NCI-H2107 treated with DMSO at 0.1 percent for 48 hours (cell line): ENCODE measurements at regions not wholly inside any gene's neighbourhood (a gene's known extent, or its start where the extent isn't known, plus 50 kb on each side); places are given as distances from the start of the nearest gene placed in this dataset.

Experiments used
- DNase-seq: peaks from one replicate; lab custom pipeline; 2025; ENCODE audit not compliant: unreplicated experiment; lab: John Stamatoyannopoulos, UW

DNA sequence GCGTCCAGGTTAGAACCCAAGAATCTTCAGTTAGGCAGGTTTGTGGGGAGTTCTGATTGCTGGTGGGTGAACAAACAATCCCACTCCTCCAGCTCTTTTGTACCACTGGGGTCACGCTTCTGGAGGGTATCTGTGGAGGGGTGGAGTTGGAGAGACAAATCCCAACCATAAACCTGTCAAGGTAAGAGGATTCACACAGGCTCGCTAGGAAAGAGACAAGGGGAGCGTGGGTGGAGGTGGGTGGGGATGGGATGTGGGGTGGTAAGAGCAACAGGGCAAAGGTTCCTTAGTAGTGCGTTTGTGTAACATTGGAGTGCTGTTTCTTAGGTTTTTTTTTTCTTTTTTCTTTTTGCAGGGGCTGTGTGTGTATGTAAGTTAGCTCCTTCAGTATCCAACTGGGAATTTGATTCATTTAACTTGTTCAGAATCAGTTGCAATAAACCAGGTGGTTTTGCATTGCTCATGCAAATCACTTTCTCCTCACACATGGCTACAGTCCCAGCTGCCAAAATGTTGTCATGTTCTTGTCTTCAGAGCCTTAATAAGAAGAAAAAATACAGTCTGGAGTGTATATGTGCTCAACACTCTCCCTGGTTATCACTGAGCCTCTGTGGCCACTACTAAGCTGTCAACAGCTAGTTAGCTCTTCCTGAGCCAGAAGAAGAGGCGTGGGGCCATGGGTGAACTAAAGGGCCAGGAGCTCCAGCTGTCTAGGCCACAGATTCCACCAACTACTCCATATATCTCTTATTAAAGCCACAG lies 164.0 kb upstream of the RAD23B start:
- no peak for DNase-seq

DNA sequence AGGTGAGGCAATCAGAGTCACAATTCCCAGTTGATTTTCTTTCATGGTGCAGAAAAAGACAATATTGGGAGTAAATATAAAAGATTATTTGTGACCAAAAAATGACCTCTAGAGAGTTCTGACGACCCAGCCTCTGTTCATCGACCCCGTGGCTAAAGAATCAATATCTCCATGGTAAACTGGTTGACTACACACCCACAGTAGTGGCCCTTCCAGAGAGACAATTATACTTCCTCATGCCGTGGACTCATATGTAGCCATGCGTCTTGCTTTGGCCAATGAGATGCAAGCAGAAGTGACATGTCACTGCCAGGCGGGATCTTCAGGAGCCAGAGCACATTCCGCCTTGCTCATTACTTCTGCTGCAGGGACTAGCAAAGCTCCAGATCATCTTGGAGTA lies 163.3 kb upstream of the RAD23B start:
- DNase-seq, result no peak

DNA sequence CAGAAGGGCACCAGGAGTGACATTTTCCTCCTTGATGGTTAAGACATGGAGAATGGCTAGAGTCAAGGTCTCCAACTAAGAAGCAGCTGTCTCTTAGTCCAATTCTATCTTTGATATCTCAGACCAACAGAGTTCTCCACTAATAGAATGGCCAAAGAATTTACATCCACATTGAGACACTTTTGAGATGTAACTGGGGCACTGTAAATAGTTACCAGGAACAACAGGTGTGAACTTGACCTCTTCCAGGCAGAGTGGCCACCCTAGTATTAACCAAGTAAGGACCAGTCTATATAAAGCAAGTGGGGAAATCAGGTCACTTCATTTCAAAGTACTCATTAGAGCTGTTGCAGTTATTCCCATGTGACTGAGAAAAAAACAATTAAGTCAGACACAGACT lies 159.7 kb upstream of the RAD23B start:
- no peak for DNase-seq

DNA sequence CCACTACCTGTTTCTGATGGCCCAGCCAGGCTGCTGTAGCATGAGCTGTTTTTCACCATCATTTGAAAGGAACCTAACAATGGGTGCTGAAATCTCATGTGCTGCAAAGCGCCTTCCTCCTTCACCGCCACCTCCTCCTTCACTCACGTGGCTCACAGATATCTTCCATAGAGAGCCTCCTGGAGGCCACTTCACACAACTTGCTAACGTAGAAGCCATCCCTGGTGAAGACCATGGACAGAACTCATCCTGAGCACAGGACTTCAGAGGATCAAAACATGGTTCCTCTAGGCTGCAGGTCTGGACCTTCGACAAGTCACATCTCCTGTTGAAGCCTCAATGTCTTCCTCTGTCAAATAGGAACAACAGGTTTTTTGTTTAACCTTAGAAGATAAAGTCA lies 155.5 kb upstream of the RAD23B start:
- no peak for DNase-seq

DNA sequence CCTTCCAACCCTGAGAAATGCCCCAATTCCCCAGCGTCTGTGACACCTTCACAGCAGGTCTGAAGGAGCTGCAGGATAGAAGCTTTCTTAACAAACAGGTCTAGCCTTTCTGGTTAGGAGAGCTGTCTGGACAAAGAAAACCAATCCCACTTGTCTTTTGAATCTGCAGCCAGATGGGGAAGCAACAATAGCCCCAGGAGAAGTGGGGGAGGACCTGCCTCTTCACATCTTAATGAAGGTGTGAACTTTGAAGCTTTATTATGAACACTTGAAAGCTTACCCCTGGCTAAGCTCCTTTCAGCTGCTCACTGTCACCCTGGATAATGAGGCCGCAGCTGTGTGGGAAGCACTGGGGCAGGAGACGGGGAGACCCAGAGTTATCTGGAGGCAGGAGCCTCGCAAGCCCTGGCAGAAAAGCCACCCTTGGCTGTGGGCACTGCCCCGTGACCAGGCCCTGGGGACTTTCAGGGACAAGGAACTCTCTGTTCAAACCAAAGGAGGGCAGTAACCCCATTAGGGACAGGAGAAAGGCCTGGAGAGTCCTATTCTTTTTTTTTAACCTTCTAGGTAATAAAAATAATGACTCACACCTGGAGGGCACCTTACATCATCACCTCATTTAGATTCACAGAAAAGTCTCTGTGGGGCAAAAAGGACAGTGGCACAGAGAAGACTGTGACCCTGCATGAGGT lies 151.8 kb upstream of the RAD23B start:
- peak; percentile 82 for DNase-seq

DNA sequence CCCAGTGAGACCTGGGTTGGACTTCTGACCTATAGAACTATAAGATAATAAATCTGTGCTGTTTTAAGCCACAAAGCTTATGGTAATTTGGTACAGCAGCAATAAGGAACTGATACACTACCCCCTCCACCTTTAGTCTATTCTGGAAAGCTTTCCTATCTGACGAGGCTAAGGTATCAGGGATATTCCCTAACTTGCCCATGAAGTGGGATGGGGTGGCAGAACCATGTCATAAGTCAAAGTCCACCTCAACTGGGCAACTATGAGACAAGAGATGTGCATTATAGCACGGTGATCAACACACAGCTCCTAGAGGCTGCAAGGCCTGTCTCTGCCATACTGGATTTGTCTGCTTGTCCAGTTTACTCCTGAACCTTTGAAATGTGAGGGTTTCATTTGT lies 146.8 kb upstream of the RAD23B start:
- no peak for DNase-seq

DNA sequence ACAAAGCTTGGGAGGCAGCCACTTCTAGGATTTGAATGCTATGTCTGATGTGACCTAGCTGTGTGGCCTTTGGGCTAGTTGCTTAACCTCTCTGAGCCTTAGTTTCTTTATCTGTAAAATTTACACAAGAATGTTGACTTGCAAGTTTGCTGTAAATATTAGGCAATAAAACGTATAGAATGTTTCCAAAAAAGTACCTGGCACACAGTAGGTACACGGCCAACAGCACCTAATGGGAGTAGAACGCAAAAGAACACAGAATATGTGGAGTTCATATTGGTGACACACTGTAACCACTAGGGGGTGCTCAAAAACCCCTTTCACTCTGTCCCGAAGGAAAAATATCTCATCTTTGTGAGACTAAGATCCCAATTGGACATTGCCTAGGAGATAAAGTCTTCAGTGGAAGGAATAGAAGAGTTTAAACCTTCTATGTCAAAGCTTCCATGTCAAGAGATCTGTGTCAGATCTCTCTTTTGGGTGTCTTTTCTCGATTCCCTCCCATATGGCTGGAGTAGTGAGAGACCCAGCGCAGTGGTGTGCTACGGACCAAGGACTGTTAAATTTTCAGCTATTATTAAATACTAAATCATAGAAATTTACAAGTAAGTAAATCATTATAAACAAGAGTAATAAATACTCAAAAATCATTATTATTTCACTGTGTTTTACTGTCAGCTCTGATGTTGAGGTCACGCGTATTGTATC lies 145.4 kb upstream of the RAD23B start:
- no peak for DNase-seq

DNA sequence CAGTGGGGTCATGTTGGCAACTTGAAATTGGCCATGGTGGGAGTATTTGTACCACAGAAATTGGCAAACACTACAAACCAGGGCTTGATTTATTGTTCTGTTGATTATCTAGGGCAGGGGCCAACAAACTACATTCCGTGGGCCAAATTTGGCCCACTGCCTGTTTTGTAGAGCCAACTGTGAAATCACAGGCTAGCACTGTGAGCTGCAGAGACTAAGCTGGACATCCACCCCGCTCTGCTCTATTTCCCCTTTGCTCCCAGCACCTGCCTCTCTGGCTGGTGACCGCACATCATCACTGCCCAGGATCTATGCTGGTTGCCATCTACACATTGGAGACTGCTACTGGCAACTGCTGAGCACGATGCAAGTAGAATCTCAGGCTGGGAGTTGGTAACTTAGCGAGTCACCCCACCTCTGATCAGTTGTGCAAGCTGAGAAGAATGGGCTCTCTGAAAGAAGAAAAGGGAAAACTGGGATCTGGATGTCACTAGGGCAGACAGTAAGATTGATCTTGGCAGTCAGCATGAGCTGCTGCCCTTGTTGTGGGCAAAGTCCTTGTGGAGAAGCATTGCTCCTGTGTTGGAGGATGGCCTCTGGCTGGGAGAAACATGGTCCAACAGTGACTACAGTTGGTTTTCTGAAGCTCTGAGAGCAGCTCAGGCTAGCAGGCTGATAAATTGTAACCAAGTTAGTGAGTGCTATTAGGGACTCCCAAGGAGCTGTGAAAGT lies 144.7 kb upstream of the RAD23B start:
- DNase-seq, result no peak

DNA sequence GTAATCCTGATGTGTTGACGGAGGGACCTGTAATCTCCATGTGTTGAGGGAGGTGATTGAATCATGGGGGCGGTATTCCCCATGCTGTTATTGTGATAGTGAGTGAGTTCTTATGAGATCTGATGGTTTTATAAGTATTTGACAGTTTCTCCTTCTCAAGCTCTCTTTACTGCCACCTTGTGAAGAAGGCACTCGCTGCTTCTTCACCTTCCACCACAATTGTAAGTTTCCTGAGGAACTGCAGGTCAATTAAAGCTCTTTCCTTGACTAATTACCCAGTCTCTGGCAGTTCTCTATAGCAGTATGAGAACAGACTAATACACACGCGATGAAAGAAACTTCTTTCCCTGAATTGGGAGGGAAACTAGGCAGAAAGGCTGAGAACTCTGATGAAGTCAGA lies 141.1 kb upstream of the RAD23B start:
- DNase-seq, result no peak

DNA sequence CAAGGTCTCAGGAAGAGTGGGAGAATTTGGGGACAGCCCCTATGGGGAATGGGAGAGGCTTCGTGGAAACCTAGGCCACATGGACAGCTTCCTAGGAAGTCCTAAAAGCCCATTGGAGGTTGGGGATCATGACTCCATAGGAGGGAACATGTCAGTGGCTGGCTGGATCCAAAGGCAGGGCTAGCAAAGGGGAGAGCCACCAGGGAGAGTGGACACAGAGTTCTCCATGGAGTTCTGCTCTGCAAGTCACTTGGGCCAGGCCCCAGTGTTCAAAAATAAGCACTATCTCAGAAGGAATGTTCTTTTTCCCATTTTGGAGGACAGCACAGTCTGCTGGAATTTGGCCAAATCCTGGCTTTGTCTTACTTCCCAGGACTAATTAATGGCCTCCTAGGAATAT lies 140.6 kb upstream of the RAD23B start:
- DNase-seq, result no peak

DNA sequence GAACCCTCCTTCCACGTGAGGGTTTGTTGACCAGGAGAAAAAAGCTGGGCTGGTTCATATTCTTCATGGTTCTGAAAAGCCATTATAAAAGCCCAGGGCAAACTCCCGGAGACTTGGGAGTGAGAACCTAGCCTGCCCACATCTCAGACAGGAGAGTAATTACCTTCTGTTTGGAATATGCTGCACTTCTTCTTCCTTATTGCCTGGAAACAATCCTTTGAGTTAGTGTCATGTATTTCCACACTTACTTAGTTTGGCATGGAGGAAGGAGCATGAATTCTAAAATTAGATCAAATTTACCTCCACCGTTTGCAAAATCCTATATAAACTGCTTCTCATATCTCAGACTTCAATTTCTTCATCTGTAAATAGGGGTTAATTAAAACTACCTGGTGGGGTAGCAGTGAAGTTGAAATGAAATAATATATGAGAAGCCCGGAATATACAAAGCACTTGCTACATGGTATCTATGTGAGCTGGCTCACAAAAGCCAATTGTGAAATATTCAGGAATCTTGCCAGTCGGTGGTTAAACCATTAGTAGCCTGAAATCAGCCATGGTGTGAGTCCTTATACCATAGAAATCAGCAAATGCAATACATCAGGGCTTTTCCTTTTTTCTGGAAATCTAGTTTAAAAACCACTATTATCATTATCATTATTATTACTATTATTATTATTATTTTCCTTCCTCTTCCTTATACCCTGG lies 140.0 kb upstream of the RAD23B start:
- DNase-seq, result no peak

DNA sequence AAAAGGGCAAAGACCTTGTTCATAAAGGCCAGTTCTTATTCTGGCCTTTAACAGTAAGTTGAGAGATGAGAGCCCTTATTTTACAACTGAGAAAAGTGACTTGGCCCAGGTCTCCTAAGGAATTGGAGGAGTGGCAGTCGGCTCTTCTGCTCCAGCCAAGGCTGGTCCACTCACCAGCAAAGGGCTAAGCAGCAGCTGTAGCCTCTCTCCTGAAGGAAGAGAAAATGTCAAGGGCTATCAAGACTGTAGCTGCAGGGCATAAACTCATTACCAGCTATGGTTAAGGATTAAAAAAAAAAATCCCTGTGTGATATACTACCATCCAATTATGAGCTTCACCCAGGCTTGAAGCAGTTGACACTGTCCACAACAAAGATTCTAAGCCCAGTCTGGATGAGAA lies 138.6 kb upstream of the RAD23B start:
- DNase-seq, result no peak

DNA sequence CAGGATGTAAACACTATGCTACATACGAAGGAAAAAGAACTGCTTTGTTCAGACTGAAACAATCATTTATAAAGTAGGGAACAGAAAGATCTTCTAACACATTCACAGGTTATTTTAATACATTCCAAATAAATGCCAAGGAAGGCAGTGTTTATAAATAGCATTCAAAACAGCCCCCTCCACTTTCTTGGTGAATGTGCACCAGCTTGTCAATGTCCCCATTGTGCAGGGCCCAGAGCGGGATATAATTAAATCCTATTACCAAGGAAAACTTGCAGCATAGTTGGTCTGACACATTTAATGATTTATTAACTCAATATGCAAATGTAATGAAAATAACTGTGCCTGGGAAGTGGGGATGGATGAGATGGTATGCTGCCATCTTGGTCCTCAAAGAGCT lies 135.9 kb upstream of the RAD23B start:
- no peak for DNase-seq

DNA sequence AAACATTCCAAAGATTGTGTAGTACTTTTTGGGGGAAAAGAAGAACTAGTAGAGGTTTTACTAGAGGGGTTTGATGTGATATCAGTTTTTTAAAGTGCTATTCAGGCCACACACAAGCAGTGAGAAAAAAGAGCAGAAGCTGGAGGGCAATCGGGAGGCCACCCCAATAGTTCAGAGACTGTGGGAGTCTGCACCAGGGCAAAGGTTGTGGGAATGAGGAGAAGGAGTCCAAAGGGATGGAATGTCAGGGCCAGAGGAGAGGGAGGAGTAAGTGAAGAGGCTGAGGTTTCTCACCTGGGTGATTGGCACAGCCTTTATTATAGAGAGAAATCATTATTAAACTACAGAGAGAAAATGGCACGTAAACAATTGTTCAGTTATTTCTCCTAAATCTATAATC lies 134.9 kb upstream of the RAD23B start:
- no peak for DNase-seq

DNA sequence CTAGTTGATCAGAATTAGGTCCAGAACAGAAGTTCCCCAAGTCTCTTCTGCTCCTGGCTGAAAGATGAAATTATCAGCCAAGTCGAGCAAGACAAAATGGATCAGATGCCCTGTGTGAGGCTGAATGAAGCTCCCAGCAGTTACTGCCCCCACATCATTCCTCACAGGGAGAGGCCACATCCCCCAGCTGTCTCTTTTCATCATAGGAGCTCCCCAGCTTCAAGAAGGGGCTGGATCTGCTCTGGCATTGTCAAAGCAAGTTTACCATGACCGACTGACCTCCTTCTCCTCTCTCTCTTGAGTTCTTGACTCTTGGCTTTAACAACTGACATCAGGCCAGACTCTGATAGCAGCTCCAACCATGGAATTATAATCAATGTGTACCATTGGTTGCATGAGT lies 133.3 kb upstream of the RAD23B start:
- no peak for DNase-seq

DNA sequence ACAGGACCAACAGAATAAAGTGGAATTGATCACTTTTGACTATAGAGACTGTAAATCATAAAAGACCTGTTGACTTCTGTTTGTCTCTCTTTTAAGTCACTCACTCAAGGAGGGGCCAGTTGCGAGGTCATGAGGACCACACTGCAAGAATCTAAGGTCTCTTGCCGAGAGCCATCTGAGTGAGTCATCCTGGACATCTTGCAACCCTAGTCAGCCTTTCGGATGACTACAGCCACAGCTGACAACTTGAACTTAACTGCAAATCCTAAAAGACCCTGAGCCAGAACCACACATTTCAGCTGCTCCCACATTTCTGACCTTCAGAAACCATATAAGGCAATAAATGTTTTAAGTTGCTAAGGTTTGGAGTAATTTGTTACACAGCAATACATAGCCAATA lies 129.7 kb upstream of the RAD23B start:
- no peak for DNase-seq

DNA sequence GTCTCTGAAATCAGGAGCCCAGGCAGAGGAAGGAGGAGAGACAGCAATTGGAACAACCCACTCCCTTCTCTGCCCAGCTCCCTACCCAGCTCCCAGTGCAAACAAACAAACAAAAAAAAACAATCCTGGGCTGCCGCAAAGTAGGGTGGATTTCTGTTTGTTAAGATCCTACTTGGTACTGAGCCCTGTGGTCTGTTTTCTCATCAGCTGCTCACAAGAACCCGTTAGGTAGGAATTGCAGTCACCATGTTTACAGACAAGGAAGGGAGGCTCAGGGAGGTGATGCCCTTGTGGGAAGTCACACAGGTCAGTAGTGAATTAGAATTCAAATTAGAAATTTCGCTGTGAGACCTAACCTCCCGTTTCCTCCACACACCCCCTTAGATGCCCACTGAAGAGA lies 128.8 kb upstream of the RAD23B start:
- DNase-seq, result no peak

DNA sequence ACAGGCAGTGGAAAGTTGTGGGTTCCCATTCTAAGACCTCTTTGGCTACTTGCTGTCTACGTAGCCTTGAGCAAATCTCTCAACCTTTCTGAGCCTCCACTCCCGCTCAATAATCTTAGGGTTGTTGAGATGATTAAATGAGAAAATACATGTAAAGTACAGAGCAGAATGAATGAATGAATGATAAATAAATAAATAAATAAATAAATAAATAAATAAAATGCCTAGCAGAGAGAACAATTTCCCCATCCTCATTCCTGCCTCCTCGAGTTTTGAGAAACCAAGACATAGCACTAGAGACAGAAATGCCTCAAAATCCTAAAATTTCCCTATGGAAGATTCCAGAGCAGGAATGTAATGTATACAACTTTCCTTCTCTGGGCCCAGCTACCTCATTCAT lies 128.3 kb upstream of the RAD23B start:
- no peak for DNase-seq

DNA sequence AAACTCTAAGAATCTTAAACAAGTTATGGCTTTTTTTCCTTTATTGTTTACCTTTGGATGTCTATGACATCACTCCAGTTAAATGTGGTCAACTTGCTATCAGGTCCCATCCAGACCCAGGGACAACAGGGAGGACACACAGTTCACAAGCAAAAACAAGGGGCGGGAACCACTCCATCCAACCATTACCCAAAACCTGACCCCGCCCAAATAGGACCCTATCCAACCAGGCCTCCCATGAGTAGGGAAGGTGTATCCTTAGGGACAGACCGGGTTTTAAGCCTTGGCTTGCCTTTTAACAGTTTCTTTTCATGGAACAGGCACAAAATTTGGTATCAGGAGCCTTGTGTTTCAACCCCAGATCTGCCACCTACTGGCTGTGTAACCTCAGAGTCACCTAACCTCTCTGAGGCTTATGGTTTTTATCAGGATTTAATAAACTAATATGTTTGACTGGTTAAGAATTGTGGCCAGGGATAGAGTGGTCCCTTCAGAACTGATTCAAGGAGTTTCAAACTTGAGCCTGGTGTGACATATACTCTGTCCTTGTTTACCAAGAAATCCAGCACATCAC lies 127.7 kb upstream of the RAD23B start:
- DNase-seq, result no peak

DNA sequence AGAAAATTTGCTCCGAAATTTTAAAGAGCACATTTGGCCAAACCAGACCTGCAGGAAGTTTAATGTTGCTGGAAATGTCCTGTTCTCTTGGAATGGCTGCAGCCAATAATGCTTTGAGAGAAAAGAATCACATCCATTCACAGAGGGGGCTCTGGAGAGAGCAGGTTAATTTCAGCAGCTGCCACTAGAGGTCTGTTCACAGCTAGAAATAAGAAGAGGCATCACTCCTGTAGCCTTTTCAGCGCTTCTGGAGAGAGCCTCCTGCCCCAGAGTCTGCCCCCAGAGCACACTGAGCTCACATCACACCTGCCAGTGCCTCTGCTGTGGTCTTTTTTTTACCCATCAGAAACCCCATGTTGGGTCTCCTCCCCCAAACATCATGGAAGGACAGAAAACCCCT lies 124.8 kb upstream of the RAD23B start:
- DNase-seq, result no peak

DNA sequence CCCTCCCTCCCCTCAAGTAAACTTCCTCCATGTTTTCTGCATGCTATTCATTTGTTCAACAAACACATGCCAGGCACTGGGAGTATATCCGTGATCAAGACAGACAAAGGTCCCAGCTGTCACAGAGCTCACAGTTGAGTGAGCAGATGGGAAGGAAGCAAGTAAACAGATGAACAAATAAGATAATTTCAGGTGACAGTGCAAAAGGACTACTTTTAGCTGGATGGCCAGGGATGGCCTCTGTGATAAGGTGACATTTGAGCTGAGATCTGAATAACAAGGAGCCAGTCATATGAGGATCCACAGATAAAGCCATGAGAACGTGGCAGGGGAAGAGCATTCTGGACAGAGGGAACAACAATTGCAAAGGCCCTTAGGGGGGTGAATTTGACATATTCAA lies 121.7 kb upstream of the RAD23B start:
- no peak for DNase-seq
